NCI-H1092 (cell line): ENCODE measurements at regions not wholly inside any gene's neighbourhood (a gene's known extent, or its start where the extent isn't known, plus 50 kb on each side); places are given as distances from the start of the nearest gene placed in this dataset.
"Not testable (repeated sequence)": the region's sequence is repeated elsewhere in the genome, so short reads cannot be mapped to it uniquely, and the experiment has no call there.

Experiments used
- DNase-seq: peaks from one replicate; lab custom pipeline; 2025; lab: John Stamatoyannopoulos, UW

GRCh38 chr5:106986006-106986405 lies 684.7 kb downstream of the EFNA5 start:
- no peak for DNase-seq

- no peak for DNase-seq
Measured at GRCh38 chr5:106985174-106985573, 685.6 kb downstream of the EFNA5 start.

GRCh38 chr5:106979178-106979577 lies 691.6 kb downstream of the EFNA5 start:
- not testable (repeated sequence) for DNase-seq

- not testable (repeated sequence) for DNase-seq
Measured at GRCh38 chr5:106978582-106979165, 692.1 kb downstream of the EFNA5 start.

GRCh38 chr5:106976363-106976762 lies 694.4 kb downstream of the EFNA5 start:
- no peak for DNase-seq

GRCh38 chr5:106974272-106974671 lies 696.5 kb downstream of the EFNA5 start:
- DNase-seq: no peak

- no peak for DNase-seq
Measured at GRCh38 chr5:106966686-106967315, 703.9 kb downstream of the EFNA5 start.

- no peak for DNase-seq
Measured at GRCh38 chr5:106964132-106964531, 706.6 kb downstream of the EFNA5 start.

GRCh38 chr5:106963630-106964029 lies 707.1 kb downstream of the EFNA5 start:
- no peak for DNase-seq

GRCh38 chr5:106962464-106963230 lies 708.1 kb downstream of the EFNA5 start:
- no peak for DNase-seq

- no peak for DNase-seq
Measured at GRCh38 chr5:106959387-106959786, 711.4 kb downstream of the EFNA5 start.

- no peak for DNase-seq
Measured at GRCh38 chr5:106957336-106957735, 713.4 kb downstream of the EFNA5 start.

GRCh38 chr5:106956886-106957285 lies 713.9 kb downstream of the EFNA5 start:
- DNase-seq: no peak

- no peak for DNase-seq
Measured at GRCh38 chr5:106956187-106956586, 714.5 kb downstream of the EFNA5 start.

- no peak for DNase-seq
Measured at GRCh38 chr5:106940986-106941385, 729.8 kb downstream of the EFNA5 start.

- DNase-seq: no peak
Measured at GRCh38 chr5:106940301-106940846, 730.4 kb downstream of the EFNA5 start.

- DNase-seq: no peak
Measured at GRCh38 chr5:106923409-106923808, 747.3 kb downstream of the EFNA5 start.

GRCh38 chr5:106921567-106921966 lies 749.2 kb downstream of the EFNA5 start:
- DNase-seq: no peak

GRCh38 chr5:106910486-106910885 lies 760.3 kb downstream of the EFNA5 start:
- no peak for DNase-seq

GRCh38 chr5:106909716-106910115 lies 761.0 kb downstream of the EFNA5 start:
- DNase-seq: no peak

- DNase-seq: no peak
Measured at GRCh38 chr5:106907979-106908378, 762.8 kb downstream of the EFNA5 start.

- DNase-seq: no peak
Measured at GRCh38 chr5:106906199-106906598, 764.5 kb downstream of the EFNA5 start.

- DNase-seq: no peak
Measured at GRCh38 chr5:106894964-106895363, 775.8 kb downstream of the EFNA5 start.
